ENCODE measurements at regions not wholly inside any gene's neighbourhood (a gene's known extent, or its start where the extent isn't known, plus 50 kb on each side); places are given as distances from the start of the nearest gene placed in this dataset.

DNA sequence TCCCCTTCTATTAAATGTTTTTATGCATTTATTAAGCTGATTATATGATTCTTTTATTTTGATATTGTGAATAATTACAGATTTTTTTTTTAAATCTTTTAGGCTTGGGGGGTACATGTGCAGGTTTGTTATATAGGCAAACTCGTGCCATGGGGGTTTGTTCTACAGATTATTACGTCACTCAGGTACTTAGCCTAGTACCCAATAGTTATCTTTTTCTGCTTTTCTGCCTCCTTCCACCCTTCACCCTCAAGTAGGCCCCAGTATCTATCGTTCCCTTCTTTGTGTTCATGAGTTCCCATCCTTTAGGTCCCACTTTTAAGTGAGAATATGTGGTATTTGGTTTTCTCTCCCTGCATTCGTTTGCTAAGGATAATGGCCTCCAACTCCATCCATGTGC is 92.2 kb upstream of the CWC22 start:
- in situ Hi-C loops (cut with HindIII; ENCODE audit: low pct_ligation_motif_present, low sequenced_read_pairs): no loop called here
- no peaks in the 10 kb centered on the region for H3K27me3 ChIP-seq (replicated peaks)
- no peak overlapping the region for H3K27ac ChIP-seq
- no peak overlapping the region for H3K4me3 ChIP-seq (ENCODE audit: low read depth, low read length)
- no peak for DNase-seq
- no peaks in the 10 kb centered on the region for H3K36me3 ChIP-seq (replicated peaks)
- TF ChIP-seq, protein P1, sequence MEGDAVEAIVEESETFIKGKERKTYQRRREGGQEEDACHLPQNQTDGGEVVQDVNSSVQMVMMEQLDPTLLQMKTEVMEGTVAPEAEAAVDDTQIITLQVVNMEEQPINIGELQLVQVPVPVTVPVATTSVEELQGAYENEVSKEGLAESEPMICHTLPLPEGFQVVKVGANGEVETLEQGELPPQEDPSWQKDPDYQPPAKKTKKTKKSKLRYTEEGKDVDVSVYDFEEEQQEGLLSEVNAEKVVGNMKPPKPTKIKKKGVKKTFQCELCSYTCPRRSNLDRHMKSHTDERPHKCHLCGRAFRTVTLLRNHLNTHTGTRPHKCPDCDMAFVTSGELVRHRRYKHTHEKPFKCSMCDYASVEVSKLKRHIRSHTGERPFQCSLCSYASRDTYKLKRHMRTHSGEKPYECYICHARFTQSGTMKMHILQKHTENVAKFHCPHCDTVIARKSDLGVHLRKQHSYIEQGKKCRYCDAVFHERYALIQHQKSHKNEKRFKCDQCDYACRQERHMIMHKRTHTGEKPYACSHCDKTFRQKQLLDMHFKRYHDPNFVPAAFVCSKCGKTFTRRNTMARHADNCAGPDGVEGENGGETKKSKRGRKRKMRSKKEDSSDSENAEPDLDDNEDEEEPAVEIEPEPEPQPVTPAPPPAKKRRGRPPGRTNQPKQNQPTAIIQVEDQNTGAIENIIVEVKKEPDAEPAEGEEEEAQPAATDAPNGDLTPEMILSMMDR (IDR thresholded peaks at IDR 0.05; ENCODE audit: low read depth, low read length, missing control alignments): no peak

DNA sequence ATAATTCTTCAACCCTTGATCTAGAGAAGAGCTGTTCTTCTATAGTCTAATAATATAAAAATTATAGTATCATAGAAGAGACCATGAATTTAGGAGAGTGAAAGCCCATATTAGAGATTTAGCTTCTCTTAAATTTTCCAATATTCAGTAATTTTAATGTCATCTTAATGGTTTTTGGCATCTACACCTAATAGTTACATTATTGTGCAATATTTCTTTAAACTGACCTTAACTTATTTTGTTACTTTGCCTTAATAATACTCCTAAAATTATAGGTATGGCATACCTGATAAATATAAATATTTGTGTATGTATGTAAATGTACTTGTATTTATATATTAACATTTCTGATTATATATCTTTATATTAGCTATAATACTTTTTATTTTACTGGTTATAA is 78.0 kb upstream of the CWC22 start:
- Histone ChIP-seq H3K36me3 (replicated peaks) (no peaks in the 10 kb centered on the region), H3K27ac (no peak overlapping the region), H3K27me3 (replicated peaks) (no peaks in the 10 kb centered on the region), H3K4me3 (ENCODE audit: low read depth, low read length) (no peak overlapping the region)
- no peak for DNase-seq
- TF ChIP-seq, protein P1 (IDR thresholded peaks at IDR 0.05; ENCODE audit: low read depth, low read length, missing control alignments): no peak
- in situ Hi-C loops (cut with HindIII; ENCODE audit: low pct_ligation_motif_present, low sequenced_read_pairs): no loop called here

DNA sequence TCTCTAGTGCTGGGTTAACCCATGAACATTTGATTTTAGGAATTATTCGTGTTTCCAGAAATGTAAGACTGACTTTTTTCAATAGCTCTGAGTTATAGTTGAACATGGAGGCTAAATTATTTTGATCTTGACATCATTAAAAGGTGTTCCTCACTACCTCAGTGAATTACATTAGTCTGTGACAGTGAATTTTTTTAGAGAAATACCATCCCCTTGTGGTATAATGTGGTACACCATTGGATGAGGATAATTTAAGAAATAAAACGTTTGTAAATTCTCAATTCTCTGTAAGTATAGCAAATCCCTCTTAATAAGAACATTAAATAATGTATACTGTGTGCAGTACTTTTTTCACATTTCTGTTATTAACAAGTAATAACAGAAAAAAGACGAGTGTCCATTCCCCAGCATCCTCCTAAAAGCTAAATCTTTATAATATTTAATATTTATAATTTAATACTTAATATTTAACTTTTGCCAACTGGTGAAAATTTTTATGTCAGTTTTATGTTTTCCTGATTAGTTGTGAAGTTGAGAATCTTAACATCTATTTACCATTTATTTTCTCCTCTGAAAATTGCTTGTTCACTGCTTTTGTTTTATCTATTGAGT is 70.3 kb upstream of the CWC22 start:
- H3K4me3 ChIP-seq (ENCODE audit: low read depth, low read length): no peak overlapping the region
- DNase-seq: no peak
- H3K27ac ChIP-seq: no peak overlapping the region
- TF ChIP-seq, protein P1 (IDR thresholded peaks at IDR 0.05; ENCODE audit: low read depth, low read length, missing control alignments): peak; percentile 63
- in situ Hi-C loops (cut with HindIII; ENCODE audit: low pct_ligation_motif_present, low sequenced_read_pairs): no loop called here
- H3K36me3 ChIP-seq (replicated peaks): no peaks in the 10 kb centered on the region
- no peaks in the 10 kb centered on the region for H3K27me3 ChIP-seq (replicated peaks)

DNA sequence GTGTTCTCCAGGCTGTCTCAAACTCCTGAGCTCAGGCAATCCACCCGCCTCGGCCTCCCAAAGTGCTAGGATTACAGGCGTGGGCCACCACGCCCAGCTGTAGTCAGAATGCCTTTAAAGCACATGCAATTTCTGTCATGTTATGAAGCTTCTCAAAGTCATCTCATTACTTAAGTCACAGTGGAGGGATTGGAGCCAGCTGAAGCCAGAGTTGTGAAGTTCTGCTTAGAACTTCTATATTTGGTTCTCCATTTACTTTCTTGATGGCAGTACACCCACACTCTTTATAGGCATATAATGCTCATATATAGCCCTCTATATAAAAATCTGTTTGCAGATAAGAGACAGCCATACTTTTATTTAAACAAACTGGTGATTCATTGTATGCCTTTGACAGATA is 68.8 kb upstream of the CWC22 start:
- in situ Hi-C loops (cut with HindIII; ENCODE audit: low pct_ligation_motif_present, low sequenced_read_pairs): no loop called here
- DNase-seq: no peak
- TF ChIP-seq, protein P1 (IDR thresholded peaks at IDR 0.05; ENCODE audit: low read depth, low read length, missing control alignments): no peak
- Histone ChIP-seq H3K4me3 (ENCODE audit: low read depth, low read length) (no peak overlapping the region), H3K27me3 (replicated peaks) (no peaks in the 10 kb centered on the region), H3K27ac (no peak overlapping the region), H3K36me3 (replicated peaks) (no peaks in the 10 kb centered on the region)

DNA sequence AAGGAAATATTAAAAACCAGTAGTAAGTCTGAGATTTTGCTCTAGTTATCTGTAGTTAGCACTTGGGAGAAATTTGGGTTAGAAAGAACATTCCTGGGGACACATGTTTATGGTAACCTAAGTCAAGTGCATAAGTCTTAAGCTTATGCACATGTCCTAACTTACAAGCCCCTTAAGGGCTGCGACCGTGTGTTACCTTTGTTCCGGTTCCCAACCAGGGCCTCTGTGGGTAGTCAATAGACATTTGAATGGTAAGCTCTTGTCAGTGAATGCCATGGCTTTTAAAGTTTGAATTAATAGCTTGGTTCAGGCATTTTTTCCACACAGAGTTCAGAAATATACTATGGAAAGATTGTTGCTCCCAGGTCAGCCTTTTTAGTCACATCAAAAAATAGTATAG is 64.7 kb upstream of the CWC22 start:
- no peak for DNase-seq
- H3K36me3 ChIP-seq (replicated peaks): no peaks in the 10 kb centered on the region
- no peak overlapping the region for H3K27ac ChIP-seq
- TF ChIP-seq, protein P1 (IDR thresholded peaks at IDR 0.05; ENCODE audit: low read depth, low read length, missing control alignments): no peak
- no peaks in the 10 kb centered on the region for H3K27me3 ChIP-seq (replicated peaks)
- H3K4me3 ChIP-seq (ENCODE audit: low read depth, low read length): no peak overlapping the region
- in situ Hi-C loops (cut with HindIII; ENCODE audit: low pct_ligation_motif_present, low sequenced_read_pairs): no loop called here

DNA sequence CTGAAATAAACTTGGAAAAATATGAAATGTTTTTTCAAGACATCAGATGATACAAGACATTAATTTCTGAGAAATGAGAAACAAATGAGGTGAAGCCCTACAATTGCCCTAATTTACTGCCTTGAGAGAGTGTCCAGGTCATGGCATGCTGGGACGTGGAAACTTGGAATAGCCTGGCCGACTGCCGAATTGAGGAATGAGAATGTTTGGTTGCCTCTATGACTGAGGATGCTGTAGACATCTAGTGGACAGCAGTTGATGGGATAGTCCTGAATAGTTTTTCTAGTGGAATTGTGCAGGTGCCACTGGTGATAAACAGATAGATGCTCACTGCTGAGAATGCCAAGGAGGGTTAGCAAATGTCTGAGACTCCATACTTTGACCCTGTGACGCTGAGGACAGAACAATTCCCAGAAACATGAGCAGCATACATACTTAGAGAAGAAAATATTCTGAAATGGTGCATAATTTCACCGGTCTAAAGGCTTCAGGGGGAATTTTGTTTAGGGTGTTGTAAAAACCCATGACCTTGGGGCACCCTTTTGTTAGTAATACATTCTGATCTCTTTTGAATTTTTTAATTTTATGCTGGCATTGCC is 56.5 kb upstream of the CWC22 start:
- in situ Hi-C loops (cut with HindIII; ENCODE audit: low pct_ligation_motif_present, low sequenced_read_pairs): no loop called here
- DNase-seq: no peak

More for the DNA sequence above, 56.5 kb upstream of the CWC22 start:
- Histone ChIP-seq H3K4me3 (ENCODE audit: low read depth, low read length) (no peak overlapping the region), H3K27ac (no peak overlapping the region), H3K27me3 (replicated peaks) (no peaks in the 10 kb centered on the region), H3K36me3 (replicated peaks) (no peaks in the 10 kb centered on the region)
- TF ChIP-seq, protein P1 (IDR thresholded peaks at IDR 0.05; ENCODE audit: low read depth, low read length, missing control alignments): no peak

Measured in brain microvascular endothelial cell (primary cell).